NCI-H446 treated with DMSO at 0.1 percent for 48 hours (cell line): ENCODE measurements at regions not wholly inside any gene's neighbourhood (a gene's known extent, or its start where the extent isn't known, plus 50 kb on each side); places are given as distances from the start of the nearest gene placed in this dataset.

ENCODE experiments used
- DNase-seq: peaks from one replicate; lab custom pipeline; 2025; lab: John Stamatoyannopoulos, UW

DNA sequence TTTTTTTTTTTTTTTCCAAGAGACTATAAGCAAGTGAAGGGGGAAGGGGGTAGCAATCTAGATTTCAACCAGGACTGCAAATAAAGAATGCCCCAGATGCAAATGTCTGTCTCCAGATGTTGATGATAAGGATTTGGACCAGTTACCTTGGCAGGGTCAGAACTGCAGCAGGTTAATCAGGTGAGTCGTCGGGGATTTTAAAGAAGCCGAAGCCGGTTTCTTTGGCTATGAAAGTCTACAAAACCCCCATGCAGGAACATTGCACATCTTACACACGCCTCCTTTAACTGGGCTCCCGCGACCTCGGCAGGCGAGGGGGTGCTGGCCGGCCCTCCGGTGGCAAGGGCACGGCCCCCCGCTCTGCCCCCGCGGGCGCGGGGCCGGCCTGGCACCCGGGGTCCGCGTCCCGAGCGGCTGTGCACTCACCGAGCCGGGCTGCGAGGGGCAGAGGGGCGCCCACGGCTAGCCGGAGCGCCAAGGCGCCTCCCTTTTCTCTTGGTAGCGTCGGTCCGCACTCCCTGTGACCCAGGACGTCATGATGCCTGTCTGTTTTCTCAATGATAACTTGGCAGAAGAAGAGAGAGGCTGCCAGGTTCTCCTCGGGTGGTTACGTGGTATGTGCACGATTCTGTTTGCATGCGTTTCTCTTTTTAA is 366.3 kb upstream of the ESRRG start:
- peak; percentile 47 for DNase-seq

DNA sequence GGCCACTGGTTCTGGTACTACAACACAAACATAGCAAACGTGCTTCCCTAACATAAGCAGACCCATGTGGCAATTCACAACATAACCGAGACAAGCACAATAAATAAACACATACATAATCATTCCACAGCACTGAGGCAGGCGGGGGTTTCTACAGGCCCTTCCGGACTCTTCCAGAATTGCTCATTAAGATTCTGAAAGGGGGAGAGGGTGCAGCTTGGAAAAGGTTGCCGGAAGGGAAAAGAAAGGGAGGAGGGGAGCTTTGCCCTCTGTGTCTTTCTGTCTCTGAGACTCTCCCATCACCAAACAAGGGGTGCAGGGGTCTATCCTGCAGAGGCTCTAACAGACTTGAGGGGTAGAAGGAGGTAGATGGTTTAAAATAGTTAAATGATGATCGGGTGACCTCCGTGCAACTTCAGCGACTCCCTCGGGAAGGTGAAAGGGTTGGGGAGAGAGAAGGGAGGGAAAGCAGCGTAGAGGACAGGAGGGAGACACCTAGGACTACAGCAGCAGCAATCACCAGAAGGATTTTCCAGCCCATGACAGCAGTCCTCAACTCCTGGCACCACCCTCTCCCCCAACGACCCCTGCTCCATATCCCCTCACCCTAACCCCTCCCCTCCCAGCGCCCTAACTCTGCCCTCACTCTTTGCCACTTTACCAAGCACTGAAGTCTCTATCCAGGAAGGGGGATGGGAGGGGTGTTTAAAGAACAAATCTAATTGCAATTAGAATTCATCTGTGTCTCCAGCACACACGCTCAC is 365.5 kb upstream of the ESRRG start:
- DNase-seq, result no peak

GRCh38 chr1:217088011-217088410 is 364.8 kb upstream of the ESRRG start:
- DNase-seq, result no peak

- DNase-seq, result no peak
These were observed 356.4 kb upstream of the ESRRG start for GRCh38 chr1:217079584-217079983.

GRCh38 chr1:217078959-217079358 is 355.7 kb upstream of the ESRRG start:
- DNase-seq, result no peak

DNA sequence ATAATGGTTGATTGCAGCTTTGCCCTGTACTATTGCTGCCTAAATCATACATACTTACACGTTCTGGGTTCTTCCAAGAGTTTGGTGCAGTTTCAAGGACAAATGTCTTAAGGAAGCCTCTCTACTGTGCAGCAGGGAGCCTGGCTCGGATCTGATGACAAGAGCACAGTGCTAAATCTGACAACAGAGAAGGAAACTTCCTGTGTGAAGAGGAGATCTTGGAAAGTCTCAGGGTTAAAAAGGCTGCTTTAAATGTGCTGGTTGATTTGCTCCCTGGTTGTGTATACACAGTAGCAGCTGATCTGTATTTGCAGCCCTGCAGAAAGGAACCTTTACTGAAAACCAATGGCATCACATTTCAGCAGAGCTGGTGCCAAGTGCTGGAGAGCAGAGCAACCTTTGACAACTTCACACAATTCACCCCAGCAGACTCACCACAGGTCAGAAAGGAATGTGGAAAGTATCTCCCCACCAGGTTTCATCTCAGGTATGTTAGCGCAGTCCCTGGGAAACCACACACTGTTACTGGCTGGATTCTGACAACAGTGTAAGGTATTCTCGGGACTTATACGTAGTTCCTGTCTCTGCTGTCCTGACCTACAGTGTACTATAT is 355.0 kb upstream of the ESRRG start:
- no peak for DNase-seq

DNA sequence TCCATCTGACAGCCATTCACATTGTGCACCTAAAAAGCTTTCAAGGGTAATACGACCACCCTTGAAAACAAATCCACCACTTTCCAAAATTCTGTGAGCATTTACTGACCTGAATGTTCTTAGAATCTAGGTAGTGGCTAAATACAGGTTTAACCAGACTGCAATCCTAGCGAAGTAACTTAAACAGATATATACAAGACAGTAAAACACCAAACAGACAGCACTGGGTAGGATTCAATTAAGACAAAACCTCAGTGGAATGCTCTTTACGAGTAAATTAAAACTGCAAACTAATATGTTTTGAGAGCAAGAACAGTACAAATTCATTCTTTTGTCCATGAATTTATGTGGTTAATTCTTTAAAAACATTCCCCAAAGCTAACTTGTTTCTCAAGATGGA is 354.2 kb upstream of the ESRRG start:
- no peak for DNase-seq

GRCh38 chr1:217076902-217077301 is 353.7 kb upstream of the ESRRG start:
- no peak for DNase-seq

DNA sequence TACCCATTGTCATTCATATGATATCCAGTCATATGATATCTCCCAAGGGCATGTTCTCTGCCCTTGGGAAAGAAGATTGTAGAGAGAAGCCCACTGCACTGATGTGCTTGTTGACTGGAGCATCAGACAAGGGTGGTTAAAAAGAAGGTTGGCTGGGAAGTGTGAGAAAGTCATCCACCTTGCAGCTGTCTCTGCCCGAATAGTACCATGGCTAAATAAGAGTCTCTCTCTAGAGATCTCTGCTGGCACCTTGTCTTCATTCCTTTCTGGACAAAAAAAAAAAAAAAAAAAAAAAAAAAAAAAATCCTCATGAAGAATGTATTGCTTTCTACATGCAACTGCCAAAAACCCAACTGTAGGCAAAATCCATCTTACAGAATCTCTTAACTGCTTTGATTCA is 349.7 kb upstream of the ESRRG start:
- no peak for DNase-seq

- DNase-seq, result no peak
These were observed 344.4 kb upstream of the ESRRG start for GRCh38 chr1:217067642-217068041.

- no peak for DNase-seq
These were observed 343.6 kb upstream of the ESRRG start for GRCh38 chr1:217066794-217067193.

DNA sequence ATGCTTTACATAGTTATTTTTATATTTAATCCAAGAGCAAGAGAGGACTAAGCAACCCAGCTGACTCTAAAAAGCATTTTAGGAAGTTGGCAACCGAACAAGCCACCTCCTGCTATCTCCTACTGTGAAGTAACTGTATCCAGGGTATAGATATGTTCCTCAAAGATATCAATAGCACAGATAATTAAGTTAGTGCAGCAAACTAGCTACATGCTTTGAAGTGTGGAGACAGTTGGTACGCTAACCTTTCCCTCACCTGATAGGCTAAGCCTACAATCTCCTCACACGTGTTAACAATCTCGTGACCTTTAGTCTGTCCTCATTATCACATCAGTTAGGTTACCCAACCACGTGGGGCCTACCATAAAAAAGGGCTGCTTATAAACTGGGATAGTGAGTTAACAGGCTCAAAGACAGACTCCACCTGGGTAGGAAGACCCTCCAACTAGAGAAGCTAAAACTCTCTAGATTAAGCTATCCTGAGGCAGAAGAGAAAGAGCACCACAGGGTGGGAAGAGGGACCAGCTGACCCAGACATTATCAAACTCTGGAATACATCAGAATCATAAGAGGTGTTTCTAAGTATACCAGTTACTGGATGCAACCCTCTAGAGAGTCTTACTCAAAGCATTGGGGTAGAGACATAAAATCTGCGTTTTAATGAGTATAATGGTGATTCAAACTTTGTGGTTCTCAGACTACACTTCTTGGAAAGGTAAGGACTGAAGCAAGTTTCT is 340.1 kb upstream of the ESRRG start:
- no peak for DNase-seq

GRCh38 chr1:217062586-217062985 is 339.4 kb upstream of the ESRRG start:
- no peak for DNase-seq

GRCh38 chr1:217059401-217059800 is 336.2 kb upstream of the ESRRG start:
- DNase-seq, result no peak

DNA sequence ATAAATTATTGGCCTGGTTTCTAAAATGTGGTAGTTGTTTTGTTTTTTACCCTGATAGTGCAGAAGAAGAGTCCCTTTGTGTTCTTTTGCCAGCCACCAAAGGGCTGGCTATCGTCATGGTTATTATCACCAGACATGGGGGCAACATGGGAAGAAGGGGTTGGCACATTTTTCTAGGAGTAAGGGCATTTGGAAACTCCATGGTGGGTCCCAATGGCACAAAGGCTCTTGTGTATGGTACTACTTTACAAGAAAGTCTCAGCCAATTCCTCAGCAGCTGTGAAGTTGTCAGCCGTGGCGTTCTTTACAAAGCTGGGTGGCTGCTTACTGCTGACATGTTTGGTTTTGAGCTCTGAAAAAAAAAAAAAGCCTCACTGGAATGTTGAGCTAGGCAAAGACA is 330.4 kb upstream of the ESRRG start:
- no peak for DNase-seq

- no peak for DNase-seq
These were observed 329.4 kb upstream of the ESRRG start for GRCh38 chr1:217052626-217053025.

- DNase-seq, result no peak
These were observed 329.0 kb upstream of the ESRRG start for GRCh38 chr1:217052196-217052595.

GRCh38 chr1:217049721-217050120 is 326.5 kb upstream of the ESRRG start:
- DNase-seq, result no peak

DNA sequence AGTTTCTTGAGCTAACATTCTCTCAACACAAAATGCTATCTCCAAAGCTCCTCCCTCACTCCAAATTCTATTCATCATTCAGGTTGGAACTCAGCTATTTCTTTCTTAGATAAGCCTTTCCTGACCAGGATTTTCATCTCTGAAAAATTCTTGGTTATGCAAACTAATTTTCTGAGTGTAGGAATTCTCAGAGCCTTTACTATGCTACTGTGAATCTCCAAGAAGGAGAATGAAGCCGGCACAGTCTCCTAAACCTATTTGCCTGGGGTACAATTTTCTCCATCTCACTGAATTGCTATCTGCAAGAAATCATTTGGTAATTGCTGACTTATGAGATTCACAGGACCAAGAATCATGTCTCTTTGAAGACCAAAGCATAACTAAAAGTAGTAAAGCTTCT is 325.9 kb upstream of the ESRRG start:
- no peak for DNase-seq

DNA sequence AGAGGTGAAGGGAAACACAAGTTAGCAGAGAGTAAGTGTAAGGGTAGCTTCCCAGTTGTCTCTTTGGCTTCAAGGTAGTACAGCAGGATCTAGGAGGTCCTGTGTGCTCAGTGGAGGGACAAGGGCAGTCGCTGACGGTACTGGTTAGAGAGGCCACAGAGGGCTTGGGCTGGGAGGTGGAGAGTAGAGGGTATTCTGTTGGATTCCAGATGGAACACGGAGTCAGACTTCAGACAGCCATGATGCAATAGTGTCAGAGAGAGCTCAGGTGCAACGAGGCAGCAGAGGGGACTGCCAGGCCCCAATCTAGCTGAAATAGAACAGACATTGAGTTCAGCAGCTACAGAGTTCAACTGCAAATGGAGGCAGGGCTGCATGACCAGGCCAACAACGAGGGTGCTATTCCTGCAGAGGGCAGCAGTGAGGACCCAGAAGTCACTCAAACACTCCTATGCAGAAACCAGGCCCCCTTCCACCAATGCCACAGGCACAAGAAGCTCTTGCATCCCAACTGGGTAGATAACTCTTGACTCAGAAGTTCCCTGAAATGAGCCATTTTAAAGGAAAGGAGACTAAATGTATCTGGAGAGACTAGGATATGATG is 325.0 kb upstream of the ESRRG start:
- no peak for DNase-seq

- DNase-seq, result no peak
These were observed 317.7 kb upstream of the ESRRG start for GRCh38 chr1:217040711-217041455.

- no peak for DNase-seq
These were observed 316.7 kb upstream of the ESRRG start for GRCh38 chr1:217039926-217040325.
